ENCODE measurements at regions not wholly inside any gene's neighbourhood (a gene's known extent, or its start where the extent isn't known, plus 50 kb on each side); places are given as distances from the start of the nearest gene placed in this dataset.

DNA sequence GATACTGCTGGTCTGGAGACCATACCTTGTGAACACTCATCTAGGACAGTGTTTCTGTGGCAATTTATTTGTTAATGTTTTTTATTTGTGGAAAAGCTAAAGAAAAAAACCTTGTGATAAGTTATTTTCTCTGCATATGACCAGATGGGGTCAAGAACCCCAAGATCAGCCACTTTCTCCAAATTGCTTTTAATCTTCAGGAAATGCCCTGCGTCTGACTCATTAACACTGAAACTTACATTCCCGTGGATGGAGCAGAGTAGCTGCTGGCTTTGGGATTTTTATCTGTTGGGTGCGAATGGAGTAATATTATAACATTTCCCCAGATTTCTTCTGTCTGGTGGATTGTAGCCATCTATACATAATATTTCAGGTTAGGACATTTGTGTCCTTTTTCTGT lies 444.5 kb downstream of the SH3GL2 start:
- Mint-ChIP-seq H3K4me1 (no peaks in the 10 kb centered on the region), H3K27me3 (no peaks in the 10 kb centered on the region), H3K36me3 (ENCODE audit: low read depth) (no peaks in the 10 kb centered on the region), H3K27ac (no peak overlapping the region), H3K4me3 (no peak overlapping the region), H3K9me3 (peaks cover 14% of the 10 kb centered on the region)
- TF ChIP-seq CTCF (IDR thresholded peaks at IDR 0.05): no peak
- no peak for DNase-seq
- intact Hi-C loops (cut with micrococcal nuclease): no loop called here
- CTCF ChIA-PET: no interaction called here
- no peak for ATAC-seq (ENCODE audit: low read depth)
- POLR2A ChIA-PET: no interaction called here

GRCh38 chr9:18032636-18033035 lies 441.3 kb upstream of the ADAMTSL1 start:
- Mint-ChIP-seq H3K36me3 (ENCODE audit: low read depth) (no peaks in the 10 kb centered on the region), H3K9me3 (peaks cover 5% of the 10 kb centered on the region), H3K4me1 (no peaks in the 10 kb centered on the region), H3K27ac (no peak overlapping the region), H3K4me3 (no peak overlapping the region), H3K27me3 (no peaks in the 10 kb centered on the region)
- intact Hi-C loops (cut with micrococcal nuclease): no loop called here
- no peak for TF ChIP-seq CTCF (IDR thresholded peaks at IDR 0.05)
- ChIA-PET CTCF (no interaction called here), POLR2A (no interaction called here)
- DNase-seq (no peak), ATAC-seq (ENCODE audit: low read depth) (no peak)

DNA sequence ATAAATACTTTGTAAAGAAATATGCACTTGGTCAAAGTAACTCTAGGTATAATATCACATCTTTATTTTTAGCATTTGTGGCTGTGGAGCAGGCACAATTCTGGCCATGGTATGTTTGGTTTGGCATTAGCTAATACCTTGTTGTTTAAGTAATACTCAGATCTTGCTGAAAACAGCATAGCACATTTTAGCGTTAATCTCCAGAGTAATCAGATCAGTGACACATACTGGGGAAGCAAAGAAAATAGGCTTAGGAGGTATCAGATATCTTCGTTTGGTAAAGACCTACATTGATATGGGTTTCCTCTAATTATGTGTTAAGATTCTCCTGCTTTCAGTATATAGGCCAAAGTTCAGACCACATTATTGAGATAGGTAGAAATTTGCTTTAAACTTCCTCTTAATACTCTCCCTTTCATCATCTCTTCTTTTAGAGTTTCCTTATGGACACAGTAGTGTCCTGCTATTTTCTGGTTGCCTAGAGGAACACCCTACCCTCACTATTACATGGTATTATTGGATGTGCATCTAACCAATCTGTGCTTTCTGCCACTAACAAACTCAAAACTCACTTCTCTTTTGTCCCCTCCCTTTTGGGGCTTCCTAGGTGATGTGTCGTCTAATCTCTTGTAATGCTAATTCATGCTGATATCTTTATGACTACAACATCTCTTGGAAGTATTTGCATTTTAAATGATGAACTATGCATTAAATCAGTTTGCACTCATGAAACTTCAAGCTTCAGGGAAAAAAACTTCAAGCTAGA lies 437.3 kb upstream of the ADAMTSL1 start:
- peaks cover 3% of the 10 kb centered on the region for H3K9me3 Mint-ChIP-seq
- no peaks in the 10 kb centered on the region for H3K27me3 Mint-ChIP-seq
- no peaks in the 10 kb centered on the region for H3K36me3 Mint-ChIP-seq (ENCODE audit: low read depth)
- CTCF ChIA-PET: no interaction called here
- TF ChIP-seq CTCF (IDR thresholded peaks at IDR 0.05): no peak
- POLR2A ChIA-PET: no interaction called here
- intact Hi-C loops (cut with micrococcal nuclease): no loop called here
- H3K27ac Mint-ChIP-seq: no peak overlapping the region
- H3K4me1 Mint-ChIP-seq: no peaks in the 10 kb centered on the region
- DNase-seq: no peak
- no peak for ATAC-seq (ENCODE audit: low read depth)
- H3K4me3 Mint-ChIP-seq: no peak overlapping the region

DNA sequence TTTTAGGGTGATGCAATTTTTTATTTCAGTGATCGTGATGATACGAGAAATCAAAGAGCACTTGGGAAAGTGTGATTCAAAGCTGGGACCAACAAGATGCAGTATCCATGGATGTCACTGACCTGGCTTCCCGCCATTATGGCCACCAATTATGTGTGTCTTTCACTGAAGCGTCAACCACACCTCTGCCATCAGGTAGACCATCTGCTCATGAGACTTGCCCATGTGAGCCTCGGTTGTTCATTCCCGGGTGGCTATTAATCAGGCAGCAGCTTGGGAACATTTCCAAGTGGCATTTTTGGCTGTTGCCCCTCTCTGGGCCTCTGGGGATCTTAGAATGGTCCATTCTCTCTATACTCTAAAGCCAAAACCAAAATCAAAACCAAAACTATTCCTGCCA lies 436.0 kb upstream of the ADAMTSL1 start:
- no peak for DNase-seq
- Mint-ChIP-seq H3K27me3 (no peaks in the 10 kb centered on the region), H3K36me3 (ENCODE audit: low read depth) (no peaks in the 10 kb centered on the region), H3K9me3 (peaks cover 3% of the 10 kb centered on the region), H3K27ac (no peak overlapping the region), H3K4me3 (no peak overlapping the region), H3K4me1 (no peaks in the 10 kb centered on the region)
- ChIA-PET CTCF (no interaction called here), POLR2A (no interaction called here)
- TF ChIP-seq CTCF (IDR thresholded peaks at IDR 0.05): no peak
- intact Hi-C loops (cut with micrococcal nuclease): no loop called here
- no peak for ATAC-seq (ENCODE audit: low read depth)

DNA sequence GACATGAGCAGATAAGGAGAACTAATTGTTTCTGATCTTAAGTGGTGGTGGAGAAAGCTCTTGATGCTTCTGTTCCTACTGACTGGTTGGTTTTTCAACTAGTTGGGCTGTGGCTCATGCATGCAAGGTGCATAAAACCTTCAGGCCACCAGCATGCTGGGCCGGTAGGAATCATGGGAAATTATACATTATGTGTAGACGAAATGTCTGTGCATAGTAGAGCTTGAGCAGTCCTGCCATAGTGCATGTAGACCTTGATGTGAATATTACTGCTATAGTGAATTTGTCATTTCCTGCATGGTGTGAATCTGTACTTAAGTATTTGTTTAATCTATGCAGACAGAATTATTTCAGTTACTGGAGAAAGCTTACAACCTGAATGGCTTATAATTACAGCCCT lies 433.6 kb upstream of the ADAMTSL1 start:
- Mint-ChIP-seq H3K9me3 (peaks cover 3% of the 10 kb centered on the region), H3K36me3 (ENCODE audit: low read depth) (no peaks in the 10 kb centered on the region), H3K27ac (no peak overlapping the region), H3K4me1 (no peaks in the 10 kb centered on the region), H3K27me3 (no peaks in the 10 kb centered on the region), H3K4me3 (no peak overlapping the region)
- ChIA-PET CTCF (no interaction called here), POLR2A (no interaction called here)
- no peak for ATAC-seq (ENCODE audit: low read depth)
- DNase-seq: no peak
- intact Hi-C loops (cut with micrococcal nuclease): no loop called here
- TF ChIP-seq CTCF (IDR thresholded peaks at IDR 0.05): no peak

Measured in activated B cell treated with CpG ODN at 0.5 μM for 24 hours (primary cell).